ENCODE measurements at regions not wholly inside any gene's neighbourhood (a gene's known extent, or its start where the extent isn't known, plus 50 kb on each side); places are given as distances from the start of the nearest gene placed in this dataset.

DNA sequence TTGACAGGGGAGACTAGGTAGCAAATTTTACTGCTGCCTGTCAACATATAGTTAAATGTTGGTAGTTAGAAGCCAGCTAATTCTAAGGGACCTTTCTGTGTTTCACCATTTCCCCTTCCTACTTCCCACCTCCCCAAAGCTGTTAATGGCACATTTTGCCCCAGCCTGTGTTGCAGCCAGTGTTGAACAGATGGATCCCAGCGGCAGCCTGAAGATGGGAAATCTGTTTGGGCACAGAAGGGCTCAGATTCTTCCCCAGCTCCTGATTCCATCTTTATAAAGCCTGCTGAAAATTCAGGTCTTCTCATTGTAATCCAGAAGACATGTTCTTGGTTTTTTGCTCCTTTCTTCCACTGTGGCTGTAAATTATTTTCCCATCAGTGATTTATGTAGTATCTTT lies 89.0 kb downstream of the SPRY1 start:
- no peak for FAIRE-seq
- H3K4me1 ChIP-seq (ENCODE audit: control insufficient read depth, extremely low read depth, insufficient read depth, low read length), result peaks cover 16% of the 10 kb centered on the region
- no peak for TF ChIP-seq EZH2 (IDR thresholded peaks at IDR 0.05; ENCODE audit: low read length)
- TF ChIP-seq, protein P1, sequence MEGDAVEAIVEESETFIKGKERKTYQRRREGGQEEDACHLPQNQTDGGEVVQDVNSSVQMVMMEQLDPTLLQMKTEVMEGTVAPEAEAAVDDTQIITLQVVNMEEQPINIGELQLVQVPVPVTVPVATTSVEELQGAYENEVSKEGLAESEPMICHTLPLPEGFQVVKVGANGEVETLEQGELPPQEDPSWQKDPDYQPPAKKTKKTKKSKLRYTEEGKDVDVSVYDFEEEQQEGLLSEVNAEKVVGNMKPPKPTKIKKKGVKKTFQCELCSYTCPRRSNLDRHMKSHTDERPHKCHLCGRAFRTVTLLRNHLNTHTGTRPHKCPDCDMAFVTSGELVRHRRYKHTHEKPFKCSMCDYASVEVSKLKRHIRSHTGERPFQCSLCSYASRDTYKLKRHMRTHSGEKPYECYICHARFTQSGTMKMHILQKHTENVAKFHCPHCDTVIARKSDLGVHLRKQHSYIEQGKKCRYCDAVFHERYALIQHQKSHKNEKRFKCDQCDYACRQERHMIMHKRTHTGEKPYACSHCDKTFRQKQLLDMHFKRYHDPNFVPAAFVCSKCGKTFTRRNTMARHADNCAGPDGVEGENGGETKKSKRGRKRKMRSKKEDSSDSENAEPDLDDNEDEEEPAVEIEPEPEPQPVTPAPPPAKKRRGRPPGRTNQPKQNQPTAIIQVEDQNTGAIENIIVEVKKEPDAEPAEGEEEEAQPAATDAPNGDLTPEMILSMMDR (optimal IDR thresholded peaks at IDR 0.05 in 1 of 3, IDR thresholded peaks at IDR 0.05 in 1 of 3, conservative IDR thresholded peaks at IDR 0.05 in 1 of 3; ENCODE audit: extremely low read depth in 1 of 3, insufficient read depth in 2 of 3, low read length in 3 of 3), result no peak
- no peak overlapping the region for H3K9ac ChIP-seq (ENCODE audit: control insufficient read depth, extremely low read depth, insufficient read depth, low read length)
- no peak overlapping the region for H2AFZ ChIP-seq (ENCODE audit: control insufficient read depth, low read length)
- no peak for DNase-seq (ENCODE audit: low read depth, low spot score)
- no peak overlapping the region for H3K4me2 ChIP-seq (ENCODE audit: control insufficient read depth, extremely low read depth, insufficient read depth, low read depth, low read length)
- dilution Hi-C loops (cut with MboI; ENCODE audit: extremely low pct_ligation_motif_present, low sequenced_read_pairs), result no loop called here
- no peak overlapping the region for H3K4me3 ChIP-seq (ENCODE audit: control insufficient read depth in 2 of 3, extremely low read depth in 1 of 3, insufficient read depth in 2 of 3, low read depth in 1 of 3, low read length in 3 of 3)
- no peaks in the 10 kb centered on the region for H3K79me2 ChIP-seq (ENCODE audit: control insufficient read depth, insufficient read depth, low read length)
- H3K9me3 ChIP-seq (ENCODE audit: control insufficient read depth, low read depth, low read length), result no peaks in the 10 kb centered on the region
- no peaks in the 10 kb centered on the region for H3K27me3 ChIP-seq (ENCODE audit: control insufficient read depth, extremely low read depth, insufficient read depth, low read length)
- H3K27ac ChIP-seq (ENCODE audit: control insufficient read depth, insufficient read depth, low read length), result no peak overlapping the region
- no peaks in the 10 kb centered on the region for H3K36me3 ChIP-seq (ENCODE audit: control insufficient read depth in 2 of 2, extremely low read depth in 1 of 2, insufficient read depth in 2 of 2, low read length in 2 of 2)
- no peaks in the 10 kb centered on the region for H4K20me1 ChIP-seq (ENCODE audit: control insufficient read depth, extremely low read depth, insufficient read depth, low read length)
- no peaks in the 10 kb centered on the region for H3K9me1 ChIP-seq (ENCODE audit: control insufficient read depth, extremely low read depth, insufficient read depth, low read length)

- Histone ChIP-seq H3K79me2 (ENCODE audit: control insufficient read depth, insufficient read depth, low read length) (no peaks in the 10 kb centered on the region), H2AFZ (ENCODE audit: control insufficient read depth, low read length) (no peak overlapping the region), H4K20me1 (ENCODE audit: control insufficient read depth, extremely low read depth, insufficient read depth, low read length) (no peaks in the 10 kb centered on the region), H3K4me2 (ENCODE audit: control insufficient read depth, extremely low read depth, insufficient read depth, low read depth, low read length) (peak overlapping the region; percentile 14), H3K4me3 (ENCODE audit: control insufficient read depth in 2 of 3, extremely low read depth in 1 of 3, insufficient read depth in 2 of 3, low read depth in 1 of 3, low read length in 3 of 3) (no peak overlapping the region), H3K9ac (ENCODE audit: control insufficient read depth, extremely low read depth, insufficient read depth, low read length) (no peak overlapping the region), H3K36me3 (ENCODE audit: control insufficient read depth in 2 of 2, extremely low read depth in 1 of 2, insufficient read depth in 2 of 2, low read length in 2 of 2) (no peaks in the 10 kb centered on the region), H3K27me3 (ENCODE audit: control insufficient read depth, extremely low read depth, insufficient read depth, low read length) (no peaks in the 10 kb centered on the region), H3K4me1 (ENCODE audit: control insufficient read depth, extremely low read depth, insufficient read depth, low read length) (peaks cover 8% of the 10 kb centered on the region), H3K27ac (ENCODE audit: control insufficient read depth, insufficient read depth, low read length) (peak overlapping the region; percentile 5), H3K9me1 (ENCODE audit: control insufficient read depth, extremely low read depth, insufficient read depth, low read length) (no peaks in the 10 kb centered on the region), H3K9me3 (ENCODE audit: control insufficient read depth, low read depth, low read length) (no peaks in the 10 kb centered on the region)
- peak; percentile 98 for FAIRE-seq
- peak; percentile 48 for DNase-seq (ENCODE audit: low read depth, low spot score)
- dilution Hi-C loops (cut with MboI; ENCODE audit: extremely low pct_ligation_motif_present, low sequenced_read_pairs), result no loop called here
- TF ChIP-seq EZH2 (IDR thresholded peaks at IDR 0.05; ENCODE audit: low read length), result no peak
- TF ChIP-seq, protein P1 (optimal IDR thresholded peaks at IDR 0.05 in 1 of 3, IDR thresholded peaks at IDR 0.05 in 1 of 3, conservative IDR thresholded peaks at IDR 0.05 in 1 of 3; ENCODE audit: extremely low read depth in 1 of 3, insufficient read depth in 2 of 3, low read length in 3 of 3), result no peak
Observed at GRCh38 chr4:123488916-123489315, 92.3 kb downstream of the SPRY1 start.
